ENCODE measurements at regions not wholly inside any gene's neighbourhood (a gene's known extent, or its start where the extent isn't known, plus 50 kb on each side); places are given as distances from the start of the nearest gene placed in this dataset.

DNA sequence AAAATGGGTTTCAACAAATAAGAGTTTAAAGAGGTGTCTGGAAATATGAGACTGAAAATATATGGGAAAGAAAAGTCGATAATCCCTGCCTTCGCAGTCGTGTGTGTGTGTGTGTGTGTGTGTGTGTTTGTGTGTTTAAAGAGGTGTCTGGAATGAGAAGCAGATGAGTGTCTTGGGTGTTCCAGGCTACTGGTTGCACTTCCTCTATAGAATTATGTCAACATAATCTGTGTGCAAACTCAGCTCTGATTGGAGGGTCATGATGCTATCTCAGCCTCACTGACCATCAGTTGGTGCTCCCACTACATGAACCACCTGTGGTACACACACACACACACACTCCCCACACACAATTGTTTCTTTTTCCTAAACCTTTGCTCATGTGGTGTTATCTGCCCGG is 347.3 kb downstream of the NPIPA8 start:
- 55% methylated on average over 4 of the region's 4 CpGs for WGBS (ENCODE audit: low lambda C conversion rate)
- TF ChIP-seq NFE2L1 (CRISPR knock-in tag; IDR thresholded peaks at IDR 0.05; ENCODE audit: borderline replicate concordance) = no peak
- no peak for TF ChIP-seq ZNF160 (CRISPR knock-in tag; IDR thresholded peaks at IDR 0.05)
- no peak for TF ChIP-seq KLF11 (CRISPR knock-in tag; IDR thresholded peaks at IDR 0.05)
- no peak for TF ChIP-seq ZNF577 (CRISPR knock-in tag; IDR thresholded peaks at IDR 0.05; ENCODE audit: borderline replicate concordance, low read depth)
- ATAC-seq (no peak), DNase-seq (ENCODE audit: low spot score) (no peak), FAIRE-seq (no peak)
- Histone ChIP-seq H3K9ac (ENCODE audit: insufficient read depth, low read depth, low read length) (no peak overlapping the region), H3K4me2 (ENCODE audit: low read depth, low read length) (no peak overlapping the region), H3K4me3 (replicated peaks in 1 of 3; ENCODE audit: insufficient read depth in 1 of 3, low read depth in 2 of 3, low read length in 3 of 3) (no peak overlapping the region), H3K9me3 (ENCODE audit: low read length) (no peaks in the 10 kb centered on the region), H3K27me3 (ENCODE audit: control insufficient read depth in 1 of 2, insufficient read depth in 2 of 2, low read length in 2 of 2) (no peaks in the 10 kb centered on the region; a peak in 1 of 5 replicates), H3K79me2 (ENCODE audit: insufficient read depth, low read length) (no peaks in the 10 kb centered on the region), H4K20me1 (ENCODE audit: insufficient read depth, low read length) (no peaks in the 10 kb centered on the region), H3K27ac (ENCODE audit: extremely low read length, insufficient read depth, low read length) (no peak overlapping the region), H2AFZ (ENCODE audit: low read length) (no peak overlapping the region), H3K4me1 (ENCODE audit: insufficient read depth, low read length) (no peaks in the 10 kb centered on the region), H3K36me3 (replicated peaks in 1 of 2; ENCODE audit: control insufficient read depth in 1 of 2, insufficient read depth in 2 of 2, low read length in 2 of 2) (no peaks in the 10 kb centered on the region)
- intact Hi-C loops (cut with micrococcal nuclease; ENCODE audit: unreplicated experiment) = no loop called here
- POLR2A ChIA-PET = no interaction called here
- in situ Hi-C loops (cut with HindIII; ENCODE audit: extremely low pct_ligation_motif_present, low pct_unique_long_range_greater_than_20kb) = no loop called here
- CTCF ChIA-PET (ENCODE audit: low intra/inter-chr PET ratio, low total read pairs) = no interaction called here
- BruUV-seq (replicated peaks) = no TSS peak

GRCh38 chr16:17988839-17989238 is 347.7 kb downstream of the NPIPA8 start:
- in situ Hi-C loops (cut with HindIII; ENCODE audit: extremely low pct_ligation_motif_present, low pct_unique_long_range_greater_than_20kb) = no loop called here
- Histone ChIP-seq H3K9ac (ENCODE audit: insufficient read depth, low read depth, low read length) (no peak overlapping the region), H3K27me3 (ENCODE audit: control insufficient read depth in 1 of 2, insufficient read depth in 2 of 2, low read length in 2 of 2) (no peaks in the 10 kb centered on the region; a peak in 1 of 5 replicates), H3K27ac (ENCODE audit: extremely low read length, insufficient read depth, low read length) (no peak overlapping the region), H3K4me3 (replicated peaks in 1 of 3; ENCODE audit: insufficient read depth in 1 of 3, low read depth in 2 of 3, low read length in 3 of 3) (no peak overlapping the region), H4K20me1 (ENCODE audit: insufficient read depth, low read length) (no peaks in the 10 kb centered on the region), H3K4me2 (ENCODE audit: low read depth, low read length) (no peak overlapping the region), H2AFZ (ENCODE audit: low read length) (no peak overlapping the region), H3K36me3 (replicated peaks in 1 of 2; ENCODE audit: control insufficient read depth in 1 of 2, insufficient read depth in 2 of 2, low read length in 2 of 2) (no peaks in the 10 kb centered on the region), H3K9me3 (ENCODE audit: low read length) (no peaks in the 10 kb centered on the region), H3K4me1 (ENCODE audit: insufficient read depth, low read length) (no peaks in the 10 kb centered on the region), H3K79me2 (ENCODE audit: insufficient read depth, low read length) (no peaks in the 10 kb centered on the region)
- ATAC-seq = no peak
- ChIA-PET POLR2A (no interaction called here), CTCF (ENCODE audit: low intra/inter-chr PET ratio, low total read pairs) (no interaction called here)
- no TSS peak for BruUV-seq (replicated peaks)
- no peak for DNase-seq (ENCODE audit: low spot score)
- no peak for FAIRE-seq
- intact Hi-C loops (cut with micrococcal nuclease; ENCODE audit: unreplicated experiment) = no loop called here
- WGBS (ENCODE audit: low lambda C conversion rate) = 52% methylated on average over 3 of the region's 3 CpGs
- TF ChIP-seq, protein P1, sequence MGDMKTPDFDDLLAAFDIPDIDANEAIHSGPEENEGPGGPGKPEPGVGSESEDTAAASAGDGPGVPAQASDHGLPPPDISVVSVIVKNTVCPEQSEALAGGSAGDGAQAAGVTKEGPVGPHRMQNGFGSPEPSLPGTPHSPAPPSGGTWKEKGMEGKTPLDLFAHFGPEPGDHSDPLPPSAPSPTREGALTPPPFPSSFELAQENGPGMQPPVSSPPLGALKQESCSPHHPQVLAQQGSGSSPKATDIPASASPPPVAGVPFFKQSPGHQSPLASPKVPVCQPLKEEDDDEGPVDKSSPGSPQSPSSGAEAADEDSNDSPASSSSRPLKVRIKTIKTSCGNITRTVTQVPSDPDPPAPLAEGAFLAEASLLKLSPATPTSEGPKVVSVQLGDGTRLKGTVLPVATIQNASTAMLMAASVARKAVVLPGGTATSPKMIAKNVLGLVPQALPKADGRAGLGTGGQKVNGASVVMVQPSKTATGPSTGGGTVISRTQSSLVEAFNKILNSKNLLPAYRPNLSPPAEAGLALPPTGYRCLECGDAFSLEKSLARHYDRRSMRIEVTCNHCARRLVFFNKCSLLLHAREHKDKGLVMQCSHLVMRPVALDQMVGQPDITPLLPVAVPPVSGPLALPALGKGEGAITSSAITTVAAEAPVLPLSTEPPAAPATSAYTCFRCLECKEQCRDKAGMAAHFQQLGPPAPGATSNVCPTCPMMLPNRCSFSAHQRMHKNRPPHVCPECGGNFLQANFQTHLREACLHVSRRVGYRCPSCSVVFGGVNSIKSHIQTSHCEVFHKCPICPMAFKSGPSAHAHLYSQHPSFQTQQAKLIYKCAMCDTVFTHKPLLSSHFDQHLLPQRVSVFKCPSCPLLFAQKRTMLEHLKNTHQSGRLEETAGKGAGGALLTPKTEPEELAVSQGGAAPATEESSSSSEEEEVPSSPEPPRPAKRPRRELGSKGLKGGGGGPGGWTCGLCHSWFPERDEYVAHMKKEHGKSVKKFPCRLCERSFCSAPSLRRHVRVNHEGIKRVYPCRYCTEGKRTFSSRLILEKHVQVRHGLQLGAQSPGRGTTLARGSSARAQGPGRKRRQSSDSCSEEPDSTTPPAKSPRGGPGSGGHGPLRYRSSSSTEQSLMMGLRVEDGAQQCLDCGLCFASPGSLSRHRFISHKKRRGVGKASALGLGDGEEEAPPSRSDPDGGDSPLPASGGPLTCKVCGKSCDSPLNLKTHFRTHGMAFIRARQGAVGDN (CRISPR knock-in tag; IDR thresholded peaks at IDR 0.05) = no peak
- TF ChIP-seq KAT8 (CRISPR knock-in tag; IDR thresholded peaks at IDR 0.05) = no peak
- no peak for TF ChIP-seq MEIS2 (CRISPR knock-in tag; IDR thresholded peaks at IDR 0.05)
- no peak for TF ChIP-seq SALL1 (CRISPR knock-in tag; IDR thresholded peaks at IDR 0.05)
- no peak for TF ChIP-seq RFX5 (IDR thresholded peaks at IDR 0.05; ENCODE audit: low read depth, low read length)
- no peak for TF ChIP-seq ZNF3 (CRISPR knock-in tag; IDR thresholded peaks at IDR 0.05)

Data from HepG2 (cell line).